Middle frontal gyrus (tissue), 1 donor: ENCODE measurements at regions not wholly inside any gene's neighbourhood (a gene's known extent, or its start where the extent isn't known, plus 50 kb on each side); places are given as distances from the start of the nearest gene placed in this dataset.
"Not testable (repeated sequence)": the region's sequence is repeated elsewhere in the genome, so short reads cannot be mapped to it uniquely, and the experiment has no call there.

Source experiments
- DNase-seq: peaks from one replicate; pipeline ENCODE4 v3.0.0-alpha.2; 2015; ENCODE audit warnings: low spot score; ENCODE audit errors: extremely low spot score

- DNase-seq: not testable (repeated sequence)
Measured at GRCh38 chr1:219863816-219864215, 64.5 kb downstream of the SLC30A10 start.

DNA sequence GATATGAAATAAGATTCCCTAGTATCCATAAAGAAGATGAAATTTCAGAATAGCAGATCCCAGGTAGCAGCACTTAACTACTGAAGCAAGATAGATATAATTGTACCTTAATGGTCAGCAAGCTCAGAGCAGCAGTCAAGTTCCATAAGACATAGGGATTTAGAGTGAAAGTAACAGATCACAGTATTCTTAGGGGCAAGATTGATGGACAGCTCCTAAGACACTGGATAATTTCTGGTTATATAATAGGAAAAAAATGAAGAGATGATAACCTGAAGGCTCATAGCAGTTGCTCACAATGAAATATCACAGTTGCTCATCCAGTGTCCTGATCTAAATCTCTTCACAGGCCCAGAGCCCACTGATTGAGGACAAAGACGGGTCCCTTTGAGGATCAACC, 66.0 kb downstream of the SLC30A10 start:
- DNase-seq: no peak

- no peak for DNase-seq
Measured at GRCh38 chr1:219858980-219859379, 69.4 kb downstream of the SLC30A10 start.

GRCh38 chr1:219847215-219847855, 81.0 kb downstream of the SLC30A10 start:
- no peak for DNase-seq

GRCh38 chr1:219839595-219839994, 88.8 kb downstream of the SLC30A10 start:
- DNase-seq: not testable (repeated sequence)

DNA sequence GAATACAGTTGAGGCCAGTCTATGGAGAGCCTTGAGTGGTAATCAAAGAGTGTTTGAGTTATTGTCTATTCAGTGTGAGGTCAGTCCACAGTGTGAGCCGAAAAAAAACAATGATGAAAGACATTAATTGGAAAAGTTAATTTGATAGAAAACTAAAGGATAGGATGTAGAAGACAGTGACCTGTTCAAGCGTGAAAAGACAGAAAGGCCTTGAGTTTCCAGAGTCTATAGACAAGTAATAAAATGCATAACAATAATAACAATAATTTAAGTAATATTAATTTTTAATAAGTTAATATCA, 90.4 kb downstream of the SLC30A10 start:
- DNase-seq: no peak

- DNase-seq: peak; percentile 39
Measured at GRCh38 chr1:219837274-219837993, 90.9 kb downstream of the SLC30A10 start.

- DNase-seq: no peak
Measured at GRCh38 chr1:219834314-219834917, 93.9 kb downstream of the SLC30A10 start.

DNA sequence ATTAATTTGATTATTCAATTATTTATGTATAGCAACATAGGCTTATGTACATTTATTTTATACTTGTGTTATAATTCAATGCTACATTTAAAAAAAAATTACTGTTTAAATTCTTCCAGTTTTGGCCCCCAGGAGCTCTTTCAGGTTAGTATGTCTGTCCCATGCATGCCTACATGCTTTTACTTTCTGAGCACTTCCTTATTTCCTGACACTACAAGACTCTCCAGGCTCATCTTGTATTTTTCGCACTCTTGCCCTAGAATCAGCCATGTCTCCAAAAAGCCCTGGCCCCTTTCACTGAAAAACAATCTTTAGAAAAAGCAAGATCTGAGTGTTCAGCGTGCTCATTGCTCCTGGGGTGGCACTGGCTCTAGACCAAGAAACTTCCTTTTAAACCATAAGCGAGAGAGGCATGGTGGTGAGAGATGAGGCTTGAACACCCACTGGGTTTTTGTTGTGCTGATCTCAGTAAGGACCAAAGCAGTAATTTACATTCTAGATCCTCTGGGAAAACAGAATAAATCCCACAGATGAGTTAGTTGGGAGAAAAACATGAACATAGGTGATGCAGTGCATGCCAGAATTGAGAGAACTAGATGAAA, 95.0 kb downstream of the SLC30A10 start:
- no peak for DNase-seq

DNA sequence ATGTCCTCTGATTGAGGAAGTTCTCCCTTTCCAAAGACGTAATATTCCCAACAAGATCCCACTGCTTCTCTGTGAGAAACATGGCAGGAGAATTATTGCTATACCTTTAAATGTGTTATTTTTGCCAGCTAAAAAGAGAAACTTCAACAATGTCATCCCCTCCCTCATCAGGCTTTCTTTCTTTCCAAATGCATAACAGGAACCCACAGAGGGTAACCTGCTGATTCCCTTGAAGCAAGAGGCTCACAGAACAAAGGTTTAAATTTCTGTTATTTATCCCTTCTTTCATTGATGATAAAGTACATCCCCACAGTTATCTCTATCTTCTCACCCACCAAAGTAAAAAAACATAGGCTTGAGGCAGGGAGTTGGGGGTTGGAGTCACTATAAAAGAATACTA, 102.1 kb downstream of the SLC30A10 start:
- no peak for DNase-seq

DNA sequence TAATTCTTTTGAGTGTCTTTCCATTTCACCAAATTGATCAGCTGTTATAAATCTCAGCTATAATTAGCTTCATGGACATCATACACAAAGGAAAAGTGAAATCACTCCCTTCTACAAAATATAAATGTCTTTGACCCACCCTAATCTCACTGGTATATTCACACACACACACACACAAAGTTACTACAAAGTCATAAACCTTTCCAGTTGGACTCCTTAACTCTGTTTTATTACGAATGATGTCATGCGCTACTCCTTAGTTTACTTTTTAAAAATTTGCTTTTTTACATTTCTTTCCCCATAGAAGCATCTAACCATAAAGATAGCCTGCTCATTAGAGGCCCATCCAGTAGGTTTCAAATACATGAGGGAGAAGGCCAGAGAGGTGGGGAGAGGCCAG, 103.0 kb downstream of the SLC30A10 start:
- no peak for DNase-seq

DNA sequence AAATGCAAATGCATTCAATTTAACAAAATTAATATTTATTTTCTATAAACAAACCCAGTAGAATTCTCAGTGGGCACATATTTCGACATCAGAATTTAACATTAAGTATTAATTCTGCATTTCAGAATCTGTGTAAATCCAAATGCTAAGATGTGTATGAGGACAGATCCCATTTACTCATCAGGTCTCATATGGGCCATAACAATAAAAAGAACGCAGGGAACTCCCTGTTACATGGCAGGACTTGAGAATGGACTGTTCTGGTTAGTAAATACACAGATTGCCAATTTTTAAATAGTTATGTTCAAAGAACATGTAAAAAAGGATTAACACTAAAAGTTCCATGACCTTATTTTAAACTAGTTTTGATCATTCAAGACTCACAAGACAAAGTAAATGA, 104.0 kb downstream of the SLC30A10 start:
- DNase-seq: no peak

DNA sequence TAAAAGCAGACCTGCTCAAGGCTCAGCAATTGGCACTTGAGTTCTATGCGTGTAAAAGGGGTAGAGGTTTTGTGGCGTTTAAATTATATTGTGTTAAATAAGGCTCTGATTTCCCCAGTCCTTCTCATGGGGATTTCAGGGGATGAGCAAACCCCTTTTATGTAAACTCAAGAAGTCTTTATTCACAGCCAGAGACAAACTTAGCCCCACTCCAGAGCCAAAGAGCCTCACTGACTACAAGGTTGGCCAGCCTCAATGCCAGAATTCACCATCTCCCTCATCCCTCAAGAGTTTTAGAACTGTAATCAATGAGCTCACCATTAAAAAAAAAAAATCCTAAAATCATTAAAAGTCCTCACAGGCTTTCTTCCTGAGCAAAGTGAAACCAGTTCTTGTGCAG, 107.8 kb downstream of the SLC30A10 start:
- DNase-seq: no peak

- no peak for DNase-seq
Measured at GRCh38 chr1:219817914-219818313, 110.4 kb downstream of the SLC30A10 start.

DNA sequence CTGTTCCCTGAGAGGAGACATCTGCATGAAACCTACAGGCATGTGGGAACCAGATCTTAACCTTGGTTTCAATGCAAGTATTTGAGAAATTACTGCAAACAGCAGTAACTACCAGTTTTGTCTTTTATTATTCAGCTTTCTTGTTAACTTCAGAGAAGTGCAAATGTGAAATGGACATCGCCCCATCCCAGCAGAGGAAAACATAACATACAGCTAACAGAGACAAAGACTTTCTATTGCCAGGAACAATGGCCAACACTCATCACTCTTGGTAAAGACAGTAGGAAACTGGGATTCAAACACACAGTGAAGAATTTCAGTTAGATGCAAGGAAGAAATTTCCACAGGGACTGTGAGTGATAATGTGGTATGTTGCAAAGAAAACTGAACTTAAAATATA, 115.1 kb downstream of the SLC30A10 start:
- no peak for DNase-seq

DNA sequence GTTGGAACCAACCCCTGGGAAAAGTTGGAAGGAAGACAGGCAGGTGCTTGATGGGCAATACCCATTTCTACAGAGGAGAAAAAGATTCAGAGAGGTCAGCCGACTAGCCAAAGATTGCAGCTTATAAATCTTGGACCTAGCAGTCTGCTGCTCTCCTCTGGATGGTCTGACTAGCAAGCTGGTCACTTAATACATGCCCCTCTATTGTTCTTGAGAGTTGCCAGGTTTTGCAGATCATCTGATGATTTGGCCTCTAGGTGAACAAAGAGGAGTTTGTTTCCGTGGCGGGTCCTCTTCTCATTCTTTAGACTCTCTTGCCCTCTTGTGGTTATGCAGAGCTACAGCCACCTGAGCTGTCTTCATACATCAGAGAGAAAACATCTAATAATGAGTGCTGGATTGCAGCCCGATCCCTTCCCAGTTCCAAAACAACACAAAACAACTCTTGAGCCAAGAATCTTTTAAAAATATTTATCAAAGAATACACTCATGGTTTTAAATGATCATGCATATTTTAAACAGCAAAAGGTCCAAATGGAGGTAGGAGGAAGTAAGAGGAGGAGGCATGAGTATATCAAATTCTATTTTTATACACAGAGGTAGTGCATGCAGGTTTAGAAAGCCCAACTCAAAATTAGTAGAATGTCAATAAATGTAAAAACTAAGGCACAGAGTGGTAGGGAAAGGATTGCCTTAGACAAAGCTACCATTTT, 115.7 kb downstream of the SLC30A10 start:
- DNase-seq: peak; percentile 60

DNA sequence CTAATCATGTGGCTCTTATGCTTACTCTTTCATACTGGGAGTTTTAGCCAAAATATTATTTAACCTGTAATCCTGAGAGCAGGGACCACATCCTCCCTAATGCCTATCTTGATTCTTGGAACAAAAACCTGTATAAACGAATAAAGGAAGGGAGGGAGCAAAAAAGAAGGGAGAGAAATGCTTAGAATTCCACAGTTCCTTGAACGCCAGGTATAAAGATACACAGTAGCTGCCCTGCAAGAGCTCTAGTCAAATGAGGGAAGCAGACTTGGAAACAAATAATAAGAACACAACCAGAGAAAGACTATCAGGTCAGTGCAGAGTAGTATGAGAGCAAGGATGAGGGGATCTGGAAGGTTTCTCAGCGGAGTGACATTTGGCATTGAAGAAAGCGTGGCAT, 116.3 kb downstream of the SLC30A10 start:
- no peak for DNase-seq

- DNase-seq: no peak
Measured at GRCh38 chr1:219810451-219810850, 117.9 kb downstream of the SLC30A10 start.

GRCh38 chr1:219808790-219809189, 119.6 kb downstream of the SLC30A10 start:
- no peak for DNase-seq

DNA sequence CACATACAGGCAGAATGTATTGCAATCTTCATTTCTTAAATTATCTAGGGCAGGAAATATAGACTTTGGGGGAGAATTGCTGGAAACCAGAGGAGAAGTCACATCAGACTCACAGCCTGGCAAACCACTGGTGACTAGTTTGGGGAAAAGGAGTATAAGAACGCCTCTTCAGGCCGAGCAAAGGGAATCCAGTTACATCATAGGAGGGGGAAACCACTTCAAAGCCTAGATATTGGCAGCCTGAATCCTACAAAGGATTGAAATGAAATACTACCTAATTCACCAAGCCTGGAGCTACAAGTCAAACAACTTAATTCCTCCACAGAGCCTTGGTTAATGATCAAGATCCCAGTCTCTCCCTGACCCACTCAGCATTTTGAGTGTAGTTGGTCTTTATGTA, 121.7 kb downstream of the SLC30A10 start:
- DNase-seq: no peak

GRCh38 chr1:219806020-219806419, 122.3 kb downstream of the SLC30A10 start:
- DNase-seq: no peak

DNA sequence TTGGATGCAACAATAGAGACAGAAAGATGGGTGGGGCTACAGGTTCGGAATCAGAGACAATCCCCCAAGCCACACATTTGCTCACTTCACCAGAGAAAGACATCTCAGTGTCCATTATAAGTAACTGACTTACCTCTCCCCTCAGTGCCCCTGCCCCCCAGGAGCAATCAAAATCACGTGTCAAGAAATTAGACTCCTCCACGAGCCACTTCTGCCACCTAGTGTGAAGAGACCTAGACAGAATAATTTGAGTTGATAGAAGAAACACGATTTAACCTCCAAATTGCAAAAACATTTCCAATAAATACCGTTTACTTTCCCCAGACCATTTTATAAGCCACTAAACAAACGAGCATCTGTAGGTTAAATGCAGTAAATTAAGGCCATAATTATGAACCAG, 123.2 kb downstream of the SLC30A10 start:
- no peak for DNase-seq
